K562 (cell line): ENCODE measurements at regions not wholly inside any gene's neighbourhood (a gene's known extent, or its start where the extent isn't known, plus 50 kb on each side); places are given as distances from the start of the nearest gene placed in this dataset.

Experiments used
- ATAC-seq: fragments of 200-7000 bp; cut with Tn5 transposase; 3 replicates; pipeline ENCODE4 v1.9.1; 2020; ENCODE audit warnings: moderate library complexity
- BruUV-seq: library from RNA; stranded (reverse); fragments of 400-500 nt; replicated peaks from 2 replicates; lab custom pipeline; 2021; lab: Mats Ljungman, UMichigan
- CTCF ChIA-PET: fragments of 300-600 bp; formaldehyde crosslinking; extraction: SDS; loops from one replicate; lab custom pipeline; 2021; ENCODE audit warnings: low intra/inter-chr PET ratio; lab: Yijun Ruan, JAX
- POLR2A ChIA-PET: fragments of 300-600, 350-650 bp; sonication (Branson Sonifier 250); formaldehyde crosslinking; extraction: SDS; loops from one replicate; lab custom pipeline; 2021; ENCODE audit warnings: antibody characterized with exemption, inconsistent platforms; lab: Yijun Ruan, JAX
- DNase-seq, 4 experiments: peaks; one replicate each; pipeline versions ENCODE4 v3.0.0 to v3.0.0-alpha.2; 2011 to 2018; ENCODE audit warnings: low spot score in 3 of 4, mixed read lengths in 3 of 4; ENCODE audit errors: extremely low read depth in 1 of 4
- FAIRE-seq: peaks from 2 replicates; lab custom pipeline; 2011; peaks lifted over from hg19 to GRCh38; lab: Jason Lieb, UNC
- H2AFZ ChIP-seq: 2 replicates; pipeline ENCODE4 v1.6.0; 2011; ENCODE audit warnings: low read depth, low read length, control low read depth, inconsistent platforms
- H3K27ac ChIP-seq: fragments of 200-600 bp; 3 replicates; pipeline ENCODE4 v1.8.0; 2011; ENCODE audit warnings: low read depth, mild to moderate bottlenecking, control low read depth, inconsistent platforms, low read length, moderate library complexity, mixed read lengths; ENCODE audit errors: extremely low read depth
- H3K27me3 ChIP-seq, 2 experiments: fragments of 300-600 bp in 1 of 2; 2 replicates in 1 of 2; 3 replicates in 1 of 2; pipeline versions ENCODE4 v1.6.0 to v1.8.0; 2011; ENCODE audit warnings: inconsistent platforms in 2 of 2, low read length in 2 of 2, mild to moderate bottlenecking in 1 of 2, mixed read lengths in 1 of 2, moderate library complexity in 1 of 2; ENCODE audit not compliant: control insufficient read depth in 2 of 2, insufficient read depth in 2 of 2
- H3K36me3 ChIP-seq: fragments of 300-600 bp; 3 replicates; pipeline ENCODE4 v1.8.0; 2011; ENCODE audit warnings: mild to moderate bottlenecking, low read length, inconsistent platforms; ENCODE audit not compliant: control insufficient read depth, insufficient read depth
- H3K4me1 ChIP-seq, 2 experiments: fragments of 200-600 bp in 1 of 2; replicated peaks in 1 of 2; 2 replicates in 1 of 2; 3 replicates in 1 of 2; pipeline versions ENCODE4 v1.5.1 to v1.8.0; 2011; ENCODE audit warnings: inconsistent platforms in 2 of 2, low read length in 2 of 2, mild to moderate bottlenecking in 1 of 2, mixed read lengths in 1 of 2, moderate library complexity in 1 of 2; ENCODE audit not compliant: control insufficient read depth in 2 of 2, insufficient read depth in 2 of 2
- H3K4me2 ChIP-seq: 2 replicates; pipeline ENCODE4 v1.6.1; 2011; ENCODE audit warnings: low read length, control low read depth, inconsistent platforms, mixed read lengths; ENCODE audit not compliant: insufficient read depth
- H3K4me3 ChIP-seq: fragments of 200-600 bp; sonication (generic), shearing (Covaris generic); 2 replicates; pipeline ENCODE4 v1.5.1; 2016; ENCODE audit warnings: control low read depth, inconsistent platforms
- H3K79me2 ChIP-seq: fragments of 200-600 bp; 3 replicates; pipeline ENCODE4 v1.8.0; 2011; ENCODE audit warnings: low read length, inconsistent platforms; ENCODE audit not compliant: control insufficient read depth, insufficient read depth
- H3K9ac ChIP-seq, 2 experiments: 2 replicates each; pipeline versions ENCODE4 v1.6.0 to v1.6.1; 2011; ENCODE audit warnings: low read depth in 2 of 2, low read length in 2 of 2, control low read depth in 1 of 2, inconsistent platforms in 1 of 2, mild to moderate bottlenecking in 1 of 2, mixed read lengths in 1 of 2; ENCODE audit not compliant: insufficient read depth in 1 of 2
- H3K9me1 ChIP-seq: one replicate; pipeline ENCODE4 v1.6.0; 2011; ENCODE audit warnings: inconsistent platforms, mild to moderate bottlenecking, low read length, moderate library complexity; ENCODE audit not compliant: control insufficient read depth, insufficient read depth
- H3K9me3 ChIP-seq: replicated peaks from 2 replicates; pipeline ENCODE4 v1.5.1; 2011; ENCODE audit warnings: low read depth, low read length, inconsistent platforms; ENCODE audit not compliant: control insufficient read depth, insufficient read depth
- H4K20me1 ChIP-seq: replicated peaks from 2 replicates; pipeline ENCODE4 v1.6.1; 2011; ENCODE audit warnings: low read length, inconsistent platforms, mixed read lengths; ENCODE audit not compliant: control insufficient read depth, insufficient read depth
- CBX8 ChIP-seq: fragments of 200-600 bp; sonication (generic); IDR thresholded peaks from 2 replicates; pipeline ENCODE4 v1.6.1; 2012; ENCODE audit warnings: borderline replicate concordance, mixed run types, low read depth, mild to moderate bottlenecking, moderate library complexity, mixed read lengths, low read length, control low read depth, inconsistent platforms; ENCODE audit not compliant: poor library complexity, severe bottlenecking; ENCODE audit errors: extremely low read depth
- CHD2 ChIP-seq: IDR thresholded peaks from 2 replicates; pipeline ENCODE4 v1.6.1; 2011; ENCODE audit warnings: low read depth, low read length
- CREM ChIP-seq: IDR thresholded peaks from 2 replicates; pipeline ENCODE4 v1.6.1; 2014; ENCODE audit warnings: antibody characterized with exemption, low read depth
- FOXA1 ChIP-seq: fragments of 450-650 bp; IDR thresholded peaks from 2 replicates; pipeline ENCODE4 v1.6.1; 2016; ENCODE audit warnings: mild to moderate bottlenecking, borderline replicate concordance
- FOXJ2 ChIP-seq: fragments of 200-800 bp; sonication (Bioruptor generic); IDR thresholded peaks from 2 replicates; pipeline ENCODE4 v1.6.1; 2016; ENCODE audit warnings: missing genetic modification characterization, missing compliant biosample characterization
- PTTG1 ChIP-seq: fragments of 450-650 bp; IDR thresholded peaks from 2 replicates; pipeline ENCODE4 v1.6.1; 2016; ENCODE audit warnings: low read depth, mild to moderate bottlenecking, missing genetic modification characterization, missing compliant biosample characterization
- RBM15 ChIP-seq: fragments of 200-400 bp; formaldehyde crosslinking; IDR thresholded peaks from 2 replicates; pipeline ENCODE4 v1.6.1; 2018; ENCODE audit warnings: mild to moderate bottlenecking, low read length, moderate library complexity; ENCODE audit not compliant: insufficient read depth
- RCOR1 ChIP-seq, 2 experiments: IDR thresholded peaks; 2 replicates each; pipeline ENCODE4 v1.6.1; 2012; ENCODE audit warnings: low read depth in 2 of 2, low read length in 2 of 2, borderline replicate concordance in 1 of 2, improper control_type of control experiment in 1 of 2
- TAF9B ChIP-seq: fragments of 450-650 bp; IDR thresholded peaks from 2 replicates; pipeline ENCODE4 v1.6.1; 2018; ENCODE audit warnings: mild to moderate bottlenecking; ENCODE audit not compliant: partially characterized antibody
- THRAP3 ChIP-seq: fragments of 450-650 bp; IDR thresholded peaks from 2 replicates; pipeline ENCODE4 v1.6.1; 2016; ENCODE audit warnings: mild to moderate bottlenecking, inconsistent platforms, borderline replicate concordance
- ZC3H8 ChIP-seq: fragments of 450-650 bp; IDR thresholded peaks from 2 replicates; pipeline ENCODE4 v1.6.1; 2017
- ZFP30 ChIP-seq: fragments of 250-450 bp; sonication (Bioruptor Pico); IDR thresholded peaks from 2 replicates; pipeline ENCODE4 v1.8.0; 2022; ENCODE audit warnings: moderate library complexity, mild to moderate bottlenecking, inconsistent platforms, borderline replicate concordance
- ZNF184 ChIP-seq: sonication (generic); formaldehyde crosslinking; IDR thresholded peaks from 2 replicates; pipeline ENCODE4 v1.5.0; 2020; ENCODE audit warnings: missing genetic modification reagents
- WGBS: fragments of 100-300 bp; shearing (Covaris generic); methylation state at CpG from one replicate; pipeline ENCODE4 v1.1.6; 2016; ENCODE audit warnings: low coverage, mixed read lengths; ENCODE audit not compliant: insufficient coverage; ENCODE audit errors: missing lambda C conversion rate; 5-methylcytosine and 5-hydroxymethylcytosine counted together
- in situ Hi-C: fragments of 300-500 bp; cut with MboI; formaldehyde crosslinking; loops from 4 replicates; pipeline ENCODE4 v1.15.0; 2018; ENCODE audit warnings: inconsistent platforms, mixed read lengths
- intact Hi-C: fragments of 100-400 bp; cut with micrococcal nuclease; formaldehyde crosslinking; loops from 2 replicates; pipeline ENCODE4 v1.14.2; 2022

DNA sequence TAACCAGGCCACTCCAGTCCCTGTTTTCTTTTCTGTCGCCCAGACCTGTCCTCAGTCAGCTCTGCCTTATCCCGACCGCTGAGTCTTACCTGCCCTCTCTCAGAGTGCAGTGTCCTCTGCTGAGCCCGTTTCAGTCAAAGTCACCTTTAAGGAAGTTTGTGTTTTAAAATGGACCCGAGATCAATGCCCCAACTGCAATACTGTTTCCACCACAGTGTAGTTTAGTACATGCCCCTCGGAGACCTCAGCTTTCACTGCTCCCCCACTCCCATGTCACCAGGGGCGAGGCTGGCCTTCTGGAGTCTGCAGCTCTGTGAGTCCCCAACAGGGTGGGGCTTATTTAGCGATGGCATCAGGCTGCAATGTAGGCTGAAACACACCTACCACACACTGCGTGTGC lies 248.4 kb upstream of the TSHZ3 start:
- ATAC-seq (no peak), FAIRE-seq (no peak), DNase-seq (no peak)
- H4K20me1 ChIP-seq, result no peaks in the 10 kb centered on the region
- H3K9me1 ChIP-seq, result no peaks in the 10 kb centered on the region
- BruUV-seq, result no TSS peak
- no peaks in the 10 kb centered on the region for H3K36me3 ChIP-seq
- H3K9me3 ChIP-seq, result no peaks in the 10 kb centered on the region
- H3K4me2 ChIP-seq, result no peak overlapping the region
- H3K27me3 ChIP-seq, result peaks cover 0 to 11% of the 10 kb centered on the region in 2 experiments; a peak in 1 of 5 replicates
- H2AFZ ChIP-seq, result no peak overlapping the region
- no peaks in the 10 kb centered on the region for H3K79me2 ChIP-seq
- ChIA-PET POLR2A (interaction anchor here (0.6 kb wide), 1 partner anchor 8 kb away, joined by 3 read pairs; no protein-coding TSS in a partner anchor), CTCF (no interaction called here)
- no peak overlapping the region for H3K4me3 ChIP-seq
- H3K4me1 ChIP-seq, result no peaks in the 10 kb centered on the region
- intact Hi-C loops (no loop called here), in situ Hi-C loops (no loop called here)
- no peak overlapping the region for H3K27ac ChIP-seq
- H3K9ac ChIP-seq, result no peak overlapping the region
- no peak for TF ChIP-seq FOXA1
- no peak for TF ChIP-seq ZC3H8
- TF ChIP-seq RCOR1 (IDR thresholded peaks at IDR 0.05; ENCODE audit: borderline replicate concordance in 1 of 2, low read depth in 2 of 2, low read length in 2 of 2), result no peak
- TF ChIP-seq THRAP3, result no peak
- no peak for TF ChIP-seq RBM15
- TF ChIP-seq PTTG1 (tag), result no peak
- no peak for TF ChIP-seq CREM
- no peak for TF ChIP-seq ZFP30 (CRISPR knock-in tag)
- TF ChIP-seq FOXJ2 (tag), result no peak
- no peak for TF ChIP-seq ZNF184
- no peak for TF ChIP-seq CBX8
- no peak for TF ChIP-seq CHD2
- TF ChIP-seq TAF9B, result no peak
- TF ChIP-seq, all 486 proteins: peak for 0
- 1% methylated on average over 9 of the region's 9 CpGs for WGBS
